Endodermal cell (in vitro differentiated cells): ENCODE measurements at regions not wholly inside any gene's neighbourhood (a gene's known extent, or its start where the extent isn't known, plus 50 kb on each side); places are given as distances from the start of the nearest gene placed in this dataset.

Source experiments
- DNase-seq: peaks from one replicate; pipeline ENCODE4 v3.0.0-alpha.2; 2017
- H3K27ac ChIP-seq: 2 replicates; pipeline ENCODE4 v1.5.1; 2013; ENCODE audit warnings: mild to moderate bottlenecking, low read depth, low read length, moderate library complexity
- H3K27me3 ChIP-seq: 2 replicates; pipeline ENCODE4 v1.6.1; 2013; ENCODE audit warnings: mild to moderate bottlenecking, low read length, moderate library complexity; ENCODE audit not compliant: insufficient read depth, control insufficient read depth, poor library complexity, severe bottlenecking
- H3K36me3 ChIP-seq: 2 replicates; pipeline ENCODE4 v1.7.0; 2013; ENCODE audit warnings: mild to moderate bottlenecking, low read length, moderate library complexity; ENCODE audit not compliant: control insufficient read depth, insufficient read depth
- H3K4me1 ChIP-seq: one replicate; pipeline ENCODE4 v1.7.0; 2013; ENCODE audit warnings: low read length; ENCODE audit not compliant: control insufficient read depth, insufficient read depth
- H3K4me3 ChIP-seq: 2 replicates; pipeline ENCODE4 v1.5.1; 2013; ENCODE audit warnings: mild to moderate bottlenecking, low read length, moderate library complexity
- H3K9ac ChIP-seq: 2 replicates; pipeline ENCODE4 v1.6.1; 2013; ENCODE audit warnings: mild to moderate bottlenecking, low read length, moderate library complexity; ENCODE audit not compliant: poor library complexity, severe bottlenecking; ENCODE audit errors: extremely low read depth
- H3K9me3 ChIP-seq: 2 replicates; pipeline ENCODE4 v1.6.1; 2013; ENCODE audit warnings: mild to moderate bottlenecking, low read length, moderate library complexity; ENCODE audit not compliant: control insufficient read depth
- H3K27ac Mint-ChIP-seq: 2 replicates; pipeline ENCODE4 v1.8.0; 2020; ENCODE audit warnings: mixed read lengths
- H3K27me3 Mint-ChIP-seq: 2 replicates; pipeline ENCODE4 v1.8.0; 2021; ENCODE audit warnings: mild to moderate bottlenecking, mixed read lengths; ENCODE audit not compliant: insufficient read depth
- H3K36me3 Mint-ChIP-seq: 2 replicates; pipeline ENCODE4 v1.8.0; 2020; ENCODE audit warnings: low read depth, mixed read lengths
- H3K4me1 Mint-ChIP-seq: 2 replicates; pipeline ENCODE4 v1.8.0; 2020; ENCODE audit warnings: mixed read lengths
- H3K4me3 Mint-ChIP-seq: 2 replicates; pipeline ENCODE4 v1.8.0; 2020; ENCODE audit warnings: mild to moderate bottlenecking, moderate library complexity, mixed read lengths
- H3K9me3 Mint-ChIP-seq: 2 replicates; pipeline ENCODE4 v1.8.0; 2020; ENCODE audit warnings: mild to moderate bottlenecking, mixed read lengths
- WGBS, 2 experiments: methylation state at CpG; one replicate each; pipeline versions ENCODE4 v1.1.5 to v1.1.7; 2013; ENCODE audit warnings: missing lambda C conversion rate in 2 of 2, mixed read lengths in 1 of 2; ENCODE audit not compliant: insufficient coverage in 1 of 2, insufficient read length in 1 of 2; 5-methylcytosine and 5-hydroxymethylcytosine counted together
- TF ChIP-seq, protein P1 (sequence below): fragments of 200-600 bp; sonication (generic); conservative IDR thresholded peaks from 2 replicates; pipeline ENCODE4 v1.5.0; 2021; ENCODE audit warnings: antibody characterized with exemption, mild to moderate bottlenecking

DNA sequence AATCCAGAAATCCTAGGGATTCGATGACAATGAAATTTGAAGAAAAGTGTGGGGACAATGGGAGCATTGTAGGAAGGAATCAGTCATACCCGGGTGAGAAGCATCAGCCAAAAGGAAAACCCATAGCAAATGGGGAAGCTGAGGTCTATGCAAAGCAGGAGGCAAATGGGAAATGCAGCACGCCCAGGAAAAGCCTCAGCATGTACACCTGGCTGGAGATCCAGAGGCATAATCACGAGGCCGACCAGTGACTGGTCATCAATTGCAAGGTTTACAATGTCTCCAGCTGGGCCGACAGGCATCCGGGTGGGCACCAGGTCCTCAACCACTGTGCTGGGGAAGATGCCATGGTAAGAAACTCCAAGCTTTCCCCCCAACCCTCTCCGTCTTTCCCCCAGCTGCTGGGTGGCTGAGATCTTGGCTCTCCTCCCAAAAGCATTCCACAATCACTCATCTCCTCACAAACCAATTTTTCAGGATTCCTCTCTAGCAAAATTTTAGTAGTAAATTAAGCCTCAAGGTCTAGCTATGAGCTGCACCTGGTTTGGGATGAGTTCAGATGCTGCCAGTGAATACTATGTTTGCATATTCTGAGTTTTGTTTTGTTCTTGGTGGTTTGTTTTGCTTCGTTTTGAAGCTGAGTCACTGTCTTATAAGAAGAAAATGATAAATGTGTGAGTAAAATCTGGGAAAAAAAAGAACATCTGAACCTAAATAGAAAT, 98.0 kb upstream of the OR5AK2 start:
- DNase-seq, result no peak
- Mint-ChIP-seq H3K36me3 (no peaks in the 10 kb centered on the region), H3K27me3 (peaks cover 8% of the 10 kb centered on the region), H3K4me3 (no peak overlapping the region), H3K27ac (no peak overlapping the region), H3K4me1 (peaks cover 5% of the 10 kb centered on the region), H3K9me3 (no peaks in the 10 kb centered on the region)
- no peak overlapping the region for H3K9ac ChIP-seq
- no peak overlapping the region for H3K4me3 ChIP-seq
- TF ChIP-seq, protein P1, sequence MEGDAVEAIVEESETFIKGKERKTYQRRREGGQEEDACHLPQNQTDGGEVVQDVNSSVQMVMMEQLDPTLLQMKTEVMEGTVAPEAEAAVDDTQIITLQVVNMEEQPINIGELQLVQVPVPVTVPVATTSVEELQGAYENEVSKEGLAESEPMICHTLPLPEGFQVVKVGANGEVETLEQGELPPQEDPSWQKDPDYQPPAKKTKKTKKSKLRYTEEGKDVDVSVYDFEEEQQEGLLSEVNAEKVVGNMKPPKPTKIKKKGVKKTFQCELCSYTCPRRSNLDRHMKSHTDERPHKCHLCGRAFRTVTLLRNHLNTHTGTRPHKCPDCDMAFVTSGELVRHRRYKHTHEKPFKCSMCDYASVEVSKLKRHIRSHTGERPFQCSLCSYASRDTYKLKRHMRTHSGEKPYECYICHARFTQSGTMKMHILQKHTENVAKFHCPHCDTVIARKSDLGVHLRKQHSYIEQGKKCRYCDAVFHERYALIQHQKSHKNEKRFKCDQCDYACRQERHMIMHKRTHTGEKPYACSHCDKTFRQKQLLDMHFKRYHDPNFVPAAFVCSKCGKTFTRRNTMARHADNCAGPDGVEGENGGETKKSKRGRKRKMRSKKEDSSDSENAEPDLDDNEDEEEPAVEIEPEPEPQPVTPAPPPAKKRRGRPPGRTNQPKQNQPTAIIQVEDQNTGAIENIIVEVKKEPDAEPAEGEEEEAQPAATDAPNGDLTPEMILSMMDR, result no peak
- H3K36me3 ChIP-seq, result no peaks in the 10 kb centered on the region
- no peak overlapping the region for H3K27ac ChIP-seq
- H3K4me1 ChIP-seq, result peaks cover 4% of the 10 kb centered on the region
- peaks cover 33% of the 10 kb centered on the region for H3K27me3 ChIP-seq
- H3K9me3 ChIP-seq, result no peaks in the 10 kb centered on the region
- WGBS, 2 experiments, result 84 to 90% methylated on average over 5 to 9 of the region's 9 CpGs

DNA sequence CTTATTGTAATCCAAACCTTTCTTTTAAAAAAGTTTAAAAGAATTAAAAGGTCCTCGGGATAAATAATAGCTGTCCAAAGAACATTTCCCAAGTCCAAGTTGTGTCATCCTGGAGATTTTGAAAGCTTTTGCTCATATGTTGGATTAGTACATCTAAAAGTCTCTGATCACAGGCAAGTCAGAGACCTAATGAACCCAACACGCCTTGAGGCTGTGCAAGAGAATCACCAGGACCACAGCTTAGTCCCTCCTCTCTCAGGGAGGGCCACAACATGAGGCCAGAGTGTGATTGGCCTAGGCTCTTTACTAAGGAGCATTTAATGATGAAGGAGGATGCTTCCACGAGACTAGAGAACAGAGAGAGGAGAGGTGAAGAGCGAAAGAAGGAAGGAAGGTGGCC, 98.7 kb upstream of the OR5AK2 start:
- Mint-ChIP-seq H3K27me3 (peaks cover 8% of the 10 kb centered on the region), H3K9me3 (no peaks in the 10 kb centered on the region), H3K36me3 (no peaks in the 10 kb centered on the region), H3K4me1 (peaks cover 10% of the 10 kb centered on the region), H3K4me3 (no peak overlapping the region), H3K27ac (no peak overlapping the region)
- Histone ChIP-seq H3K27ac (no peak overlapping the region), H3K4me3 (no peak overlapping the region), H3K27me3 (peaks cover 31% of the 10 kb centered on the region), H3K36me3 (no peaks in the 10 kb centered on the region), H3K4me1 (peaks cover 4% of the 10 kb centered on the region), H3K9me3 (no peaks in the 10 kb centered on the region), H3K9ac (no peak overlapping the region)
- TF ChIP-seq, protein P1, result no peak
- WGBS, 2 experiments, result 83 to 87% methylated on average over 3 to 4 of the region's 4 CpGs
- DNase-seq, result no peak

DNA sequence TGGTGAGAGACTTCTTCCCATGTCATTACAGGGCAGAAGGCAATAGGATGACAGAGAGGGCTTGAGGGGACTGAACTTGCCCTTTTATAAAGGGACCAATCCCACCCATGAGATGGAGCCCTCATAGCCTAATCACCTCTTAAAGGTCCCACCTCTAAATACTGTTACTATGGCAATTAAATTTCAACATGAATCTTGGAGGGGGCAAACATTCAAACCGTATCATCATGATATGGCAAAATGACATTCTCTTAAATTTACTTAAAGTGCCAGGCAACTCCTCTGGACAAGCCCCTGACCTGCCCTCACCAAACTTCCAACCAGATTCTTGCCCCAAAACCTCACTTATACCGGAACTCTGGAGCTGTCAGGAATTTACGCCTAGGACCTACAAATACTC, 100.8 kb upstream of the OR5AK2 start:
- H3K27ac Mint-ChIP-seq, result no peak overlapping the region
- no peak overlapping the region for H3K4me3 Mint-ChIP-seq
- Histone ChIP-seq H3K27ac (no peak overlapping the region), H3K4me1 (peaks cover 4% of the 10 kb centered on the region), H3K9me3 (no peaks in the 10 kb centered on the region), H3K9ac (no peak overlapping the region), H3K36me3 (no peaks in the 10 kb centered on the region), H3K27me3 (peaks cover 14% of the 10 kb centered on the region), H3K4me3 (no peak overlapping the region)
- 87% methylated on average over 3 of the region's 3 CpGs; no CpG with 5 or more reads in 1 of the 2 experiments for WGBS, 2 experiments
- H3K36me3 Mint-ChIP-seq, result no peaks in the 10 kb centered on the region
- TF ChIP-seq, protein P1, result no peak
- H3K4me1 Mint-ChIP-seq, result peaks cover 14% of the 10 kb centered on the region
- H3K9me3 Mint-ChIP-seq, result no peaks in the 10 kb centered on the region
- no peak for DNase-seq
- peaks cover 5% of the 10 kb centered on the region for H3K27me3 Mint-ChIP-seq
